Caco-2 (cell line): ENCODE measurements at regions not wholly inside any gene's neighbourhood (a gene's known extent, or its start where the extent isn't known, plus 50 kb on each side); places are given as distances from the start of the nearest gene placed in this dataset.

Experiments
- BruUV-seq: library from RNA; stranded (reverse); fragments of 400-500 nt; replicated peaks from 2 replicates; lab custom pipeline; 2021; lab: Mats Ljungman, UMichigan
- CTCF ChIA-PET: fragments of 300-600 bp; sonication (Branson Sonifier 250); formaldehyde crosslinking; loops from one replicate; lab custom pipeline; 2022; ENCODE audit warnings: antibody characterized with exemption; lab: Charles Lee
- POLR2A ChIA-PET: fragments of 300-600 bp; sonication (Branson Sonifier 250); formaldehyde crosslinking; loops from one replicate; lab custom pipeline; 2022; ENCODE audit warnings: antibody characterized with exemption; lab: Charles Lee
- DNase-seq, 2 experiments: peaks; one replicate each; pipeline versions ENCODE4 v3.0.0 to v3.0.0-alpha.2; 2020 to 2022
- H3K27me3 ChIP-seq: replicated peaks from 2 replicates; pipeline ENCODE4 v1.6.0; 2011; ENCODE audit warnings: low read length; ENCODE audit not compliant: control insufficient read depth, insufficient read depth
- H3K36me3 ChIP-seq: 2 replicates; pipeline ENCODE4 v1.5.1; 2011; ENCODE audit warnings: low read length; ENCODE audit not compliant: control insufficient read depth, insufficient read depth
- H3K4me1 ChIP-seq: fragments of 250-450 bp; sonication (Bioruptor Pico); 2 replicates; pipeline ENCODE4 v1.5.1; 2020; ENCODE audit warnings: mild to moderate bottlenecking
- H3K4me3 ChIP-seq: 2 replicates; pipeline ENCODE4 v1.5.1; 2011; ENCODE audit warnings: low read depth, mild to moderate bottlenecking, control low read depth, low read length
- H3K9me3 ChIP-seq: fragments of 250-450 bp; sonication (Bioruptor Pico); 2 replicates; pipeline ENCODE4 v1.5.1; 2020; ENCODE audit warnings: mild to moderate bottlenecking, moderate library complexity
- H3K27ac Mint-ChIP-seq: one replicate; pipeline ENCODE4 v1.8.0; 2022; ENCODE audit warnings: mixed read lengths; ENCODE audit not compliant: unreplicated experiment
- H3K27me3 Mint-ChIP-seq: one replicate; pipeline ENCODE4 v1.8.0; 2022; ENCODE audit warnings: mixed read lengths; ENCODE audit not compliant: insufficient read depth, unreplicated experiment
- H3K36me3 Mint-ChIP-seq: one replicate; pipeline ENCODE4 v1.8.0; 2022; ENCODE audit warnings: mild to moderate bottlenecking, mixed read lengths; ENCODE audit not compliant: insufficient read depth, unreplicated experiment
- H3K4me1 Mint-ChIP-seq: one replicate; pipeline ENCODE4 v1.8.0; 2022; ENCODE audit warnings: low read depth, mixed read lengths; ENCODE audit not compliant: unreplicated experiment
- H3K4me3 Mint-ChIP-seq: one replicate; pipeline ENCODE4 v1.8.0; 2022; ENCODE audit warnings: mild to moderate bottlenecking, moderate library complexity, mixed read lengths; ENCODE audit not compliant: unreplicated experiment
- H3K9me3 Mint-ChIP-seq: one replicate; pipeline ENCODE4 v1.8.0; 2022; ENCODE audit warnings: mixed read lengths; ENCODE audit not compliant: unreplicated experiment
- CTCF ChIP-seq, 2 experiments: fragments of 200-600 bp in 1 of 2; IDR thresholded peaks; 1 replicate in 1 of 2; 2 replicates in 1 of 2; pipeline versions ENCODE4 v1.5.1 to v1.8.0; 2011 to 2022; ENCODE audit warnings: antibody characterized with exemption in 1 of 2, control low read depth in 1 of 2, inconsistent platforms in 1 of 2, low read depth in 1 of 2, low read length in 1 of 2, mild to moderate bottlenecking in 1 of 2, moderate library complexity in 1 of 2; ENCODE audit not compliant: insufficient read depth in 1 of 2, severe bottlenecking in 1 of 2, unreplicated experiment in 1 of 2
- intact Hi-C: fragments of 100-400 bp; cut with micrococcal nuclease; formaldehyde crosslinking; loops from one replicate; pipeline ENCODE4 v1.10.0; 2022; ENCODE audit not compliant: unreplicated experiment

- CTCF ChIA-PET: no interaction called here
- DNase-seq: no peak
- no peak for TF ChIP-seq CTCF (IDR thresholded peaks at IDR 0.05; ENCODE audit: insufficient read depth in 1 of 2, low read depth in 1 of 2, low read length in 1 of 2, severe bottlenecking in 1 of 2, unreplicated experiment in 1 of 2)
- no peaks in the 10 kb centered on the region for H3K36me3 Mint-ChIP-seq
- POLR2A ChIA-PET: no interaction called here
- H3K27ac Mint-ChIP-seq: no peak overlapping the region
- BruUV-seq: no TSS peak
- H3K4me1 Mint-ChIP-seq: peaks cover 19% of the 10 kb centered on the region
- H3K9me3 Mint-ChIP-seq: no peaks in the 10 kb centered on the region
- Histone ChIP-seq H3K4me3 (no peak overlapping the region), H3K36me3 (no peaks in the 10 kb centered on the region), H3K27me3 (no peaks in the 10 kb centered on the region), H3K9me3 (0 out of 2 replicates have a peak, but pooled peaks cover 2% of the 10 kb centered on the region), H3K4me1 (0 out of 2 replicates have a peak, but pooled peaks cover 4% of the 10 kb centered on the region)
- intact Hi-C loops: no loop called here
- no peaks in the 10 kb centered on the region for H3K27me3 Mint-ChIP-seq
- H3K4me3 Mint-ChIP-seq: no peak overlapping the region
These were observed 136.9 kb downstream of the SKIDA1 start for GRCh38 chr10:21388589-21388988.

- Mint-ChIP-seq H3K9me3 (no peaks in the 10 kb centered on the region), H3K27ac (no peak overlapping the region), H3K36me3 (no peaks in the 10 kb centered on the region), H3K4me1 (peaks cover 19% of the 10 kb centered on the region), H3K27me3 (no peaks in the 10 kb centered on the region), H3K4me3 (no peak overlapping the region)
- no peak for DNase-seq
- Histone ChIP-seq H3K4me1 (0 out of 2 replicates have a peak, but pooled peaks cover 4% of the 10 kb centered on the region), H3K36me3 (no peaks in the 10 kb centered on the region), H3K4me3 (no peak overlapping the region), H3K9me3 (0 out of 2 replicates have a peak, but pooled peaks cover 2% of the 10 kb centered on the region), H3K27me3 (no peaks in the 10 kb centered on the region)
- intact Hi-C loops: no loop called here
- no TSS peak for BruUV-seq
- no peak for TF ChIP-seq CTCF (IDR thresholded peaks at IDR 0.05; ENCODE audit: insufficient read depth in 1 of 2, low read depth in 1 of 2, low read length in 1 of 2, severe bottlenecking in 1 of 2, unreplicated experiment in 1 of 2)
- CTCF ChIA-PET: no interaction called here
- POLR2A ChIA-PET: no interaction called here
These were observed 137.6 kb downstream of the SKIDA1 start for GRCh38 chr10:21387868-21388267.

GRCh38 chr10:21385996-21386585 lies 139.4 kb downstream of the SKIDA1 start:
- Mint-ChIP-seq H3K9me3 (no peaks in the 10 kb centered on the region), H3K4me1 (peaks cover 21% of the 10 kb centered on the region), H3K4me3 (no peak overlapping the region), H3K36me3 (no peaks in the 10 kb centered on the region), H3K27me3 (no peaks in the 10 kb centered on the region), H3K27ac (no peak overlapping the region)
- no TSS peak for BruUV-seq
- 0 out of 2 replicates have a peak, but pooled peaks cover 4% of the 10 kb centered on the region for H3K4me1 ChIP-seq
- DNase-seq: no peak
- 0 out of 2 replicates have a peak, but pooled peaks cover 2% of the 10 kb centered on the region for H3K9me3 ChIP-seq
- H3K4me3 ChIP-seq: no peak overlapping the region
- ChIA-PET POLR2A (no interaction called here), CTCF (no interaction called here)
- no peaks in the 10 kb centered on the region for H3K27me3 ChIP-seq
- H3K36me3 ChIP-seq: no peaks in the 10 kb centered on the region
- intact Hi-C loops: no loop called here
- TF ChIP-seq CTCF (IDR thresholded peaks at IDR 0.05; ENCODE audit: insufficient read depth in 1 of 2, low read depth in 1 of 2, low read length in 1 of 2, severe bottlenecking in 1 of 2, unreplicated experiment in 1 of 2): peak in 1 of 2 experiments; percentile 19
